OCI-LY7 (cell line): ENCODE measurements at regions not wholly inside any gene's neighbourhood (a gene's known extent, or its start where the extent isn't known, plus 50 kb on each side); places are given as distances from the start of the nearest gene placed in this dataset.

ENCODE experiments used
- CTCF ChIP-seq: fragments of 200-600 bp; sonication (generic); conservative IDR thresholded peaks from 2 replicates; pipeline ENCODE4 v1.5.1; 2014; ENCODE audit warnings: mild to moderate bottlenecking, antibody characterized with exemption, low read length, moderate library complexity, mixed read lengths
- EZH2phosphoT487 ChIP-seq: fragments of 200-600 bp; sonication (generic); IDR thresholded peaks from 2 replicates; pipeline ENCODE4 v1.6.1; 2018; ENCODE audit warnings: low read depth, borderline replicate concordance, mild to moderate bottlenecking, mixed run types, antibody characterized with exemption, low read length, moderate library complexity, mixed read lengths

- TF ChIP-seq CTCF (no peak), EZH2phosphoT487 (no peak)
Measured at GRCh38 chr3:106086636-106087035, 217.8 kb upstream of the CBLB start.
